Neutrophil (primary cell): ENCODE measurements at regions not wholly inside any gene's neighbourhood (a gene's known extent, or its start where the extent isn't known, plus 50 kb on each side); places are given as distances from the start of the nearest gene placed in this dataset.

Experiments
- H3K27ac ChIP-seq: fragments of 200-600 bp; sonication (generic); 2 replicates; pipeline ENCODE4 v1.5.1; 2016; ENCODE audit warnings: mild to moderate bottlenecking, moderate library complexity
- H3K27me3 ChIP-seq: fragments of 200-600 bp; sonication (generic); 2 replicates; pipeline ENCODE4 v1.6.0; 2016; ENCODE audit warnings: mild to moderate bottlenecking
- H3K36me3 ChIP-seq: fragments of 200-600 bp; sonication (generic); 2 replicates; pipeline ENCODE4 v1.5.1; 2017
- H3K4me1 ChIP-seq, 2 experiments: fragments of 200-600 bp in 1 of 2; sonication (generic) in 1 of 2; 1 replicate in 1 of 2; 2 replicates in 1 of 2; pipeline versions ENCODE4 v1.5.1 to v1.6.1; 2013 to 2016; ENCODE audit warnings: low read depth in 1 of 2, low read length in 1 of 2, mild to moderate bottlenecking in 1 of 2, moderate library complexity in 1 of 2; ENCODE audit not compliant: control insufficient read depth in 1 of 2, insufficient read depth in 1 of 2
- H3K4me3 ChIP-seq, 2 experiments: fragments of 200-600 bp in 1 of 2; sonication (generic) in 1 of 2; 1 replicate in 1 of 2; 2 replicates in 1 of 2; pipeline ENCODE4 v1.5.1; 2013 to 2016; ENCODE audit warnings: low read depth in 1 of 2, low read length in 1 of 2, mild to moderate bottlenecking in 1 of 2, moderate library complexity in 1 of 2
- H3K9me3 ChIP-seq: fragments of 200-600 bp; sonication (generic); 2 replicates; pipeline ENCODE4 v1.5.1; 2016
- TF ChIP-seq, protein P1 (sequence below): fragments of 200-600 bp; sonication (generic); IDR thresholded peaks from 2 replicates; pipeline ENCODE4 v1.5.1; 2016; ENCODE audit warnings: antibody characterized with exemption

GRCh38 chr13:107258599-107259187 is 690.8 kb upstream of the ARGLU1 start:
- TF ChIP-seq, protein P1, sequence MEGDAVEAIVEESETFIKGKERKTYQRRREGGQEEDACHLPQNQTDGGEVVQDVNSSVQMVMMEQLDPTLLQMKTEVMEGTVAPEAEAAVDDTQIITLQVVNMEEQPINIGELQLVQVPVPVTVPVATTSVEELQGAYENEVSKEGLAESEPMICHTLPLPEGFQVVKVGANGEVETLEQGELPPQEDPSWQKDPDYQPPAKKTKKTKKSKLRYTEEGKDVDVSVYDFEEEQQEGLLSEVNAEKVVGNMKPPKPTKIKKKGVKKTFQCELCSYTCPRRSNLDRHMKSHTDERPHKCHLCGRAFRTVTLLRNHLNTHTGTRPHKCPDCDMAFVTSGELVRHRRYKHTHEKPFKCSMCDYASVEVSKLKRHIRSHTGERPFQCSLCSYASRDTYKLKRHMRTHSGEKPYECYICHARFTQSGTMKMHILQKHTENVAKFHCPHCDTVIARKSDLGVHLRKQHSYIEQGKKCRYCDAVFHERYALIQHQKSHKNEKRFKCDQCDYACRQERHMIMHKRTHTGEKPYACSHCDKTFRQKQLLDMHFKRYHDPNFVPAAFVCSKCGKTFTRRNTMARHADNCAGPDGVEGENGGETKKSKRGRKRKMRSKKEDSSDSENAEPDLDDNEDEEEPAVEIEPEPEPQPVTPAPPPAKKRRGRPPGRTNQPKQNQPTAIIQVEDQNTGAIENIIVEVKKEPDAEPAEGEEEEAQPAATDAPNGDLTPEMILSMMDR, result no peak

GRCh38 chr13:107254392-107254791 is 686.5 kb upstream of the ARGLU1 start:
- Histone ChIP-seq H3K9me3 (no peaks in the 10 kb centered on the region), H3K27me3 (no peaks in the 10 kb centered on the region), H3K27ac (no peak overlapping the region), H3K4me1 (no peaks in the 10 kb centered on the region), H3K36me3 (no peaks in the 10 kb centered on the region), H3K4me3 (no peak overlapping the region)
- TF ChIP-seq, protein P1, result no peak

More at GRCh38 chr13:107258599-107259187, 690.8 kb upstream of the ARGLU1 start:
- Histone ChIP-seq H3K4me1 (no peaks in the 10 kb centered on the region), H3K9me3 (no peaks in the 10 kb centered on the region), H3K36me3 (no peaks in the 10 kb centered on the region), H3K27ac (no peak overlapping the region), H3K4me3 (no peak overlapping the region), H3K27me3 (no peaks in the 10 kb centered on the region)

DNA sequence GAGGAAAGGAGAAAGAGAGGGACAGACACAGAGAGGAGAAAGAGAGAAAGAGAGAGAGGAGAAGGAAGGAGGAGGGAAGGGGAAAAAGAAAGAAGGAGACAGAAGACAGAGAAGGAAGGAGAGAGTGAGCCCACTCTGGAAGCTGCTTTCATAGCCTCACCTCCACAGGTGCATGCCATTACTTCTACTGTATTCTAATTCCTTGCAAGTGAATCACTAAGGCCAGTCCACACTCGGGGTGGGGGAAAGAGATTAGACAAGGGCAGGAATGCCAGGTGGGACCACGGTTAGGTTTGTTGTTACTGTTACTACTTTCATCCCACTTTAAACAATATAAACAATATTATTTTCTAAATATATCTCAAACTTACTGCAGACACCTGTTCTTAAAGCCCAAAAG is 684.5 kb upstream of the ARGLU1 start:
- H3K27me3 ChIP-seq, result no peaks in the 10 kb centered on the region
- H3K4me1 ChIP-seq, result no peaks in the 10 kb centered on the region
- TF ChIP-seq, protein P1, result no peak
- no peak overlapping the region for H3K4me3 ChIP-seq
- no peak overlapping the region for H3K27ac ChIP-seq
- no peaks in the 10 kb centered on the region for H3K9me3 ChIP-seq
- no peaks in the 10 kb centered on the region for H3K36me3 ChIP-seq

- TF ChIP-seq, protein P1, result no peak
- no peaks in the 10 kb centered on the region for H3K4me1 ChIP-seq
- H3K4me3 ChIP-seq, result no peak overlapping the region
- H3K27me3 ChIP-seq, result no peaks in the 10 kb centered on the region
- no peaks in the 10 kb centered on the region for H3K36me3 ChIP-seq
- no peak overlapping the region for H3K27ac ChIP-seq
- H3K9me3 ChIP-seq, result no peaks in the 10 kb centered on the region
These were observed 684.1 kb upstream of the ARGLU1 start for GRCh38 chr13:107252021-107252420.

GRCh38 chr13:107251341-107251740 is 683.4 kb upstream of the ARGLU1 start:
- Histone ChIP-seq H3K27ac (no peak overlapping the region), H3K36me3 (no peaks in the 10 kb centered on the region), H3K27me3 (no peaks in the 10 kb centered on the region), H3K4me3 (no peak overlapping the region), H3K4me1 (no peaks in the 10 kb centered on the region), H3K9me3 (no peaks in the 10 kb centered on the region)
- TF ChIP-seq, protein P1, result no peak
